ENCODE measurements at regions not wholly inside any gene's neighbourhood (a gene's known extent, or its start where the extent isn't known, plus 50 kb on each side); places are given as distances from the start of the nearest gene placed in this dataset.
"Not testable (repeated sequence)": the region's sequence is repeated elsewhere in the genome, so short reads cannot be mapped to it uniquely, and the experiment has no call there.

DNA sequence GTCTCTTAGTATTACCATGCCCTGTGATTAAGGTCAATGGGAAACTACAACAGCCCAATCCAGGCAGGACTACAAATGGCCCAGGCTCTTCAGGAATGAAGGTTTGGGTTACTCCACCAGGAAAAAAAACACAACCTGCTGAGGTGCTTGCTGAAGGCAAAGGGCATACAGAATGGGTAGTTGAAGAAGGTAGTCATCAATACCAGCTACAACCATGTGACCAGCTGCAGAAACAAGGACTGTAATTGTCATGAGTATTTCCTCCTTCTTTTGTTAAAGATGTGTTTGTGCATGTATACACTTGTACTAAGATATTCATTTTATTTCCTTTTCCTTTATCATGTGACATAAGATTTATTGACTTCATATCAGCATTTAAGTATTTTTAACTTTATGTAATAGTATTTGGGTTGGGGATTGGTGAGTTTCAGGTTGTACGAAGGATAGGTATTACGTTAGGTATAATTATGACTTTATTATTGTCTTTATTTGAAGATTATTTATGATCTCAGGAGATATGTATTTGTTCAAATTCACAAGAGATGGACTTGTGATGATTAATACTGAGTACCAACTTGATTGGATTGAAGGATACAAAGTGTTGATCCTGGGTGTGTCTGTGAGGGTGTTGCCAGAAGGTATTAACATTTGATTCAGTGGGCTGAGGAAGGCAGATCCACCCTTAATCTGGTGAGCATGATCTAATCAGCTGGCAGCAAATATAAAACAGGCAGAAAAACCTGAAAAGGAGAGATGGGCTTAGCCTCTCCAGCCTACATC is 256.0 kb upstream of the ATXN7L3B start:
- not testable (repeated sequence) for H3K27ac ChIP-seq (ENCODE audit: low read length, poor library complexity, severe bottlenecking); H3K4me2 ChIP-seq (ENCODE audit: low read length, poor library complexity, severe bottlenecking); H2BK12ac ChIP-seq (ENCODE audit: low read length in 2 of 2); H4K8ac ChIP-seq (ENCODE audit: low read length); H2BK5ac ChIP-seq (ENCODE audit: low read depth, low read length, poor library complexity, severe bottlenecking); H2AFZ ChIP-seq (ENCODE audit: low read depth, low read length); H2BK15ac ChIP-seq (ENCODE audit: low read depth, poor library complexity, severe bottlenecking); H3K4ac ChIP-seq (ENCODE audit: low read depth in 1 of 2, low read length in 2 of 2); H2AK5ac ChIP-seq (ENCODE audit: low read length, severe bottlenecking); H3K36me3 ChIP-seq (ENCODE audit: control insufficient read depth in 1 of 2, insufficient read depth in 2 of 2, low read depth in 1 of 2, low read length in 2 of 2); H3K14ac ChIP-seq (ENCODE audit: low read length in 2 of 2); H3K4me3 ChIP-seq (ENCODE audit: insufficient read depth in 1 of 2, low read depth in 1 of 2, low read length in 2 of 2); H3K27me3 ChIP-seq (ENCODE audit: control insufficient read depth in 1 of 2, insufficient read depth in 1 of 2, low read length in 2 of 2); H4K91ac ChIP-seq (ENCODE audit: low read length); H3K18ac ChIP-seq (ENCODE audit: low read depth in 1 of 2, low read length in 2 of 2); H3K9ac ChIP-seq (ENCODE audit: low read length); H3K23ac ChIP-seq (ENCODE audit: low read length in 2 of 2); H3K4me1 ChIP-seq (ENCODE audit: control insufficient read depth, insufficient read depth, low read depth, low read length); DNase-seq; H3K79me1 ChIP-seq (replicated peaks; ENCODE audit: low read length, poor library complexity, severe bottlenecking); H2BK120ac ChIP-seq (ENCODE audit: low read depth, low read length)
- H3K9me3 ChIP-seq (ENCODE audit: control insufficient read depth, low read length): peaks cover 26% of the 10 kb centered on the region
- WGBS: 94% methylated on average over 2 of the region's 2 CpGs

- WGBS: no CpG with 5 or more reads among the region's 4 CpGs
Measured at GRCh38 chr12:74283646-74284045, 254.0 kb upstream of the ATXN7L3B start.

GRCh38 chr12:74285773-74286172 is 251.9 kb upstream of the ATXN7L3B start:
- Histone ChIP-seq H4K8ac (ENCODE audit: low read length) (no peak overlapping the region), H4K91ac (ENCODE audit: low read length) (no peak overlapping the region), H3K4me3 (ENCODE audit: insufficient read depth in 1 of 2, low read depth in 1 of 2, low read length in 2 of 2) (no peak overlapping the region), H3K27ac (ENCODE audit: low read length, poor library complexity, severe bottlenecking) (no peak overlapping the region), H2BK12ac (ENCODE audit: low read length in 2 of 2) (no peak overlapping the region), H3K36me3 (ENCODE audit: control insufficient read depth in 1 of 2, insufficient read depth in 2 of 2, low read depth in 1 of 2, low read length in 2 of 2) (no peaks in the 10 kb centered on the region), H3K4me2 (ENCODE audit: low read length, poor library complexity, severe bottlenecking) (no peak overlapping the region), H3K4me1 (ENCODE audit: control insufficient read depth, insufficient read depth, low read depth, low read length) (no peaks in the 10 kb centered on the region), H3K14ac (ENCODE audit: low read length in 2 of 2) (no peak overlapping the region), H3K9ac (ENCODE audit: low read length) (no peak overlapping the region), H3K23ac (ENCODE audit: low read length in 2 of 2) (no peak overlapping the region), H2BK120ac (ENCODE audit: low read depth, low read length) (no peak overlapping the region), H3K27me3 (ENCODE audit: control insufficient read depth in 1 of 2, insufficient read depth in 1 of 2, low read length in 2 of 2) (no peaks in the 10 kb centered on the region), H2BK15ac (ENCODE audit: low read depth, poor library complexity, severe bottlenecking) (no peak overlapping the region), H2AFZ (ENCODE audit: low read depth, low read length) (no peak overlapping the region), H2AK5ac (ENCODE audit: low read length, severe bottlenecking) (no peak overlapping the region), H2BK5ac (ENCODE audit: low read depth, low read length, poor library complexity, severe bottlenecking) (no peak overlapping the region), H3K9me3 (ENCODE audit: control insufficient read depth, low read length) (no peaks in the 10 kb centered on the region), H3K4ac (ENCODE audit: low read depth in 1 of 2, low read length in 2 of 2) (no peak overlapping the region), H3K79me1 (replicated peaks; ENCODE audit: low read length, poor library complexity, severe bottlenecking) (no peaks in the 10 kb centered on the region), H3K18ac (ENCODE audit: low read depth in 1 of 2, low read length in 2 of 2) (no peak overlapping the region)
- 66% methylated on average over 2 of the region's 2 CpGs for WGBS
- DNase-seq: no peak

More at GRCh38 chr12:74283646-74284045, 254.0 kb upstream of the ATXN7L3B start:
- peaks cover 10% of the 10 kb centered on the region for H3K9me3 ChIP-seq (ENCODE audit: control insufficient read depth, low read length)
- no peak overlapping the region for H3K9ac ChIP-seq (ENCODE audit: low read length)
- no peak overlapping the region for H2BK5ac ChIP-seq (ENCODE audit: low read depth, low read length, poor library complexity, severe bottlenecking)
- no peak overlapping the region for H3K4me2 ChIP-seq (ENCODE audit: low read length, poor library complexity, severe bottlenecking)
- no peak overlapping the region for H3K4me3 ChIP-seq (ENCODE audit: insufficient read depth in 1 of 2, low read depth in 1 of 2, low read length in 2 of 2)
- DNase-seq: no peak
- no peak overlapping the region for H3K23ac ChIP-seq (ENCODE audit: low read length in 2 of 2)
- H3K27me3 ChIP-seq (ENCODE audit: control insufficient read depth in 1 of 2, insufficient read depth in 1 of 2, low read length in 2 of 2): no peaks in the 10 kb centered on the region
- H3K79me1 ChIP-seq (replicated peaks; ENCODE audit: low read length, poor library complexity, severe bottlenecking): no peaks in the 10 kb centered on the region
- no peaks in the 10 kb centered on the region for H3K4me1 ChIP-seq (ENCODE audit: control insufficient read depth, insufficient read depth, low read depth, low read length)
- H2AK5ac ChIP-seq (ENCODE audit: low read length, severe bottlenecking): no peak overlapping the region
- no peak overlapping the region for H4K91ac ChIP-seq (ENCODE audit: low read length)
- H2AFZ ChIP-seq (ENCODE audit: low read depth, low read length): no peak overlapping the region
- H2BK15ac ChIP-seq (ENCODE audit: low read depth, poor library complexity, severe bottlenecking): no peak overlapping the region
- no peak overlapping the region for H3K18ac ChIP-seq (ENCODE audit: low read depth in 1 of 2, low read length in 2 of 2)
- no peaks in the 10 kb centered on the region for H3K36me3 ChIP-seq (ENCODE audit: control insufficient read depth in 1 of 2, insufficient read depth in 2 of 2, low read depth in 1 of 2, low read length in 2 of 2)
- no peak overlapping the region for H3K4ac ChIP-seq (ENCODE audit: low read depth in 1 of 2, low read length in 2 of 2)
- H2BK120ac ChIP-seq (ENCODE audit: low read depth, low read length): no peak overlapping the region
- H4K8ac ChIP-seq (ENCODE audit: low read length): no peak overlapping the region
- H2BK12ac ChIP-seq (ENCODE audit: low read length in 2 of 2): no peak overlapping the region
- no peak overlapping the region for H3K14ac ChIP-seq (ENCODE audit: low read length in 2 of 2)
- H3K27ac ChIP-seq (ENCODE audit: low read length, poor library complexity, severe bottlenecking): no peak overlapping the region

DNA sequence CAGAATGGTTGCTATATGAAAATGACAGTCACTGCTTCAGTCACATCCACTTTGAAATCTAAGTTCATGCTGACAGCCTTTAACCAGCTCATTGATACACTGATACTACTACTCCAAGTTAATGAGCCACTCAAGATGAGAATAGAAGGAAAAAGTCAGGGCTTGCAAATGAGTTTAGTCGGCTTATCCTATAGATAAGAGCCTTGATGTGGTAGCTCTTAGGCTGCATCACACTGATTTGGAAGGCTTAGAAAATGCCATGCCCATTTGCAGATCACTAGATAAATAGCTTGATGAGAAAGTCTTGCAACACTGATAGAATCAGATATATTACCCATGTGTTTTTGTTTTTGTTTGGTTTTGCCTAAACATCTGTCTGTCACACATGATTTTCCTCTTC is 251.4 kb upstream of the ATXN7L3B start:
- Histone ChIP-seq H3K4me3 (ENCODE audit: insufficient read depth in 1 of 2, low read depth in 1 of 2, low read length in 2 of 2) (no peak overlapping the region), H3K27ac (ENCODE audit: low read length, poor library complexity, severe bottlenecking) (no peak overlapping the region), H3K23ac (ENCODE audit: low read length in 2 of 2) (no peak overlapping the region), H3K4ac (ENCODE audit: low read depth in 1 of 2, low read length in 2 of 2) (no peak overlapping the region), H3K4me2 (ENCODE audit: low read length, poor library complexity, severe bottlenecking) (no peak overlapping the region), H2BK12ac (ENCODE audit: low read length in 2 of 2) (no peak overlapping the region), H3K9ac (ENCODE audit: low read length) (no peak overlapping the region), H3K4me1 (ENCODE audit: control insufficient read depth, insufficient read depth, low read depth, low read length) (no peaks in the 10 kb centered on the region), H3K79me1 (replicated peaks; ENCODE audit: low read length, poor library complexity, severe bottlenecking) (no peaks in the 10 kb centered on the region), H2AFZ (ENCODE audit: low read depth, low read length) (no peak overlapping the region), H3K27me3 (ENCODE audit: control insufficient read depth in 1 of 2, insufficient read depth in 1 of 2, low read length in 2 of 2) (no peaks in the 10 kb centered on the region), H3K18ac (ENCODE audit: low read depth in 1 of 2, low read length in 2 of 2) (no peak overlapping the region), H2AK5ac (ENCODE audit: low read length, severe bottlenecking) (no peak overlapping the region), H3K36me3 (ENCODE audit: control insufficient read depth in 1 of 2, insufficient read depth in 2 of 2, low read depth in 1 of 2, low read length in 2 of 2) (no peaks in the 10 kb centered on the region), H4K8ac (ENCODE audit: low read length) (no peak overlapping the region), H3K14ac (ENCODE audit: low read length in 2 of 2) (no peak overlapping the region), H2BK15ac (ENCODE audit: low read depth, poor library complexity, severe bottlenecking) (no peak overlapping the region), H2BK5ac (ENCODE audit: low read depth, low read length, poor library complexity, severe bottlenecking) (no peak overlapping the region), H2BK120ac (ENCODE audit: low read depth, low read length) (no peak overlapping the region), H3K9me3 (ENCODE audit: control insufficient read depth, low read length) (no peaks in the 10 kb centered on the region), H4K91ac (ENCODE audit: low read length) (no peak overlapping the region)
- WGBS: 19% methylated on average over 1 of the region's 1 CpG
- no peak for DNase-seq

All from mesenchymal stem cell (in vitro differentiated cells and primary cell).